Sigmoid colon (tissue), 6 donors: ENCODE measurements at regions not wholly inside any gene's neighbourhood (a gene's known extent, or its start where the extent isn't known, plus 50 kb on each side); places are given as distances from the start of the nearest gene placed in this dataset.

ENCODE experiments used
- DNase-seq: peaks from one replicate; pipeline ENCODE4 v3.0.0-alpha.2; 2019
- H3K27ac ChIP-seq, 4 donors: fragments of 200-600 bp; sonication (generic); one replicate each; pipeline ENCODE4 v1.5.1; 2016 to 2019; ENCODE audit warnings: mild to moderate bottlenecking in 1 of 4
- H3K27me3 ChIP-seq, 3 donors: fragments of 200-600 bp; sonication (generic); one replicate each; pipeline ENCODE4 v1.5.1; 2019; ENCODE audit warnings: mild to moderate bottlenecking in 1 of 3
- H3K36me3 ChIP-seq, 4 donors: fragments of 200-600 bp; sonication (generic); one replicate each; pipeline ENCODE4 v1.5.1; 2016 to 2019
- H3K4me1 ChIP-seq, 4 donors: fragments of 200-600 bp; sonication (generic); one replicate each; pipeline ENCODE4 v1.5.1; 2017 to 2019
- H3K4me3 ChIP-seq, 4 donors: fragments of 200-600 bp; sonication (generic); one replicate each; pipeline ENCODE4 v1.5.1; 2017 to 2019; ENCODE audit warnings: mild to moderate bottlenecking in 2 of 4, moderate library complexity in 1 of 4
- H3K9me3 ChIP-seq, 4 donors: fragments of 200-600 bp in 3 of 4; sonication (generic) in 3 of 4; one replicate each; pipeline versions ENCODE4 v1.5.1 to v1.6.1; 2013 to 2019
- EP300 ChIP-seq, 4 donors: sonication (generic); formaldehyde crosslinking; IDR thresholded peaks; one replicate each; pipeline ENCODE4 v1.6.1; 2017; ENCODE audit warnings: antibody characterized with exemption in 4 of 4
- POLR2A ChIP-seq, 2 donors: fragments of 450-650 bp; IDR thresholded peaks; one replicate each; pipeline ENCODE4 v1.6.1; 2016; ENCODE audit warnings: antibody characterized with exemption in 2 of 2, mild to moderate bottlenecking in 2 of 2, moderate library complexity in 2 of 2
- POLR2AphosphoS5 ChIP-seq, 4 donors: sonication (generic); formaldehyde crosslinking; IDR thresholded peaks; one replicate each; pipeline ENCODE4 v1.6.1; 2017; ENCODE audit warnings: antibody characterized with exemption in 4 of 4
- WGBS, 2 donors: extraction: QIAGEN DNeasy Blood & Tissue Kit; methylation state at CpG; one replicate each; pipeline ENCODE4 v1.1.7; 2013; 5-methylcytosine and 5-hydroxymethylcytosine counted together
- intact Hi-C: fragments of 100-400 bp; cut with DNase I; formaldehyde crosslinking; loops from one replicate; pipeline ENCODE4 v1.15.1; 2023
- TF ChIP-seq, protein P1 (sequence below), 4 experiments: fragments of 450-650 bp in 3 of 4; fragments of 200-600 bp in 1 of 4; IDR thresholded peaks; one replicate each; pipeline ENCODE4 v1.5.1; 2016 to 2019; ENCODE audit warnings: antibody characterized with exemption in 4 of 4, mild to moderate bottlenecking in 3 of 4, moderate library complexity in 2 of 4
- donor health status: healthy with polysubstance abuse.
- donor health status: healthy.

- intact Hi-C loops, result no loop called here
- Histone ChIP-seq H3K9me3 (no peaks in the 10 kb centered on the region), H3K4me3 (no peak overlapping the region), H3K36me3 (no peaks in the 10 kb centered on the region), H3K27ac (no peak overlapping the region), H3K27me3 (no peaks in the 10 kb centered on the region), H3K4me1 (peaks cover 0 to 2% (median under 1%) of the 10 kb centered on the region in 4 donors)
- WGBS, 2 donors, result 83 to 89% methylated on average over 37 of the region's 37 CpGs
- peak; percentile 61 for DNase-seq
- TF ChIP-seq POLR2AphosphoS5 (IDR thresholded peaks at IDR 0.05) (no peak), EP300 (IDR thresholded peaks at IDR 0.05) (no peak), POLR2A (IDR thresholded peaks at IDR 0.05) (no peak)
- TF ChIP-seq, protein P1, sequence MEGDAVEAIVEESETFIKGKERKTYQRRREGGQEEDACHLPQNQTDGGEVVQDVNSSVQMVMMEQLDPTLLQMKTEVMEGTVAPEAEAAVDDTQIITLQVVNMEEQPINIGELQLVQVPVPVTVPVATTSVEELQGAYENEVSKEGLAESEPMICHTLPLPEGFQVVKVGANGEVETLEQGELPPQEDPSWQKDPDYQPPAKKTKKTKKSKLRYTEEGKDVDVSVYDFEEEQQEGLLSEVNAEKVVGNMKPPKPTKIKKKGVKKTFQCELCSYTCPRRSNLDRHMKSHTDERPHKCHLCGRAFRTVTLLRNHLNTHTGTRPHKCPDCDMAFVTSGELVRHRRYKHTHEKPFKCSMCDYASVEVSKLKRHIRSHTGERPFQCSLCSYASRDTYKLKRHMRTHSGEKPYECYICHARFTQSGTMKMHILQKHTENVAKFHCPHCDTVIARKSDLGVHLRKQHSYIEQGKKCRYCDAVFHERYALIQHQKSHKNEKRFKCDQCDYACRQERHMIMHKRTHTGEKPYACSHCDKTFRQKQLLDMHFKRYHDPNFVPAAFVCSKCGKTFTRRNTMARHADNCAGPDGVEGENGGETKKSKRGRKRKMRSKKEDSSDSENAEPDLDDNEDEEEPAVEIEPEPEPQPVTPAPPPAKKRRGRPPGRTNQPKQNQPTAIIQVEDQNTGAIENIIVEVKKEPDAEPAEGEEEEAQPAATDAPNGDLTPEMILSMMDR (IDR thresholded peaks at IDR 0.05), result no peak
Observed at GRCh38 chr16:85430523-85431421, 182.3 kb upstream of the GSE1 start.

DNA sequence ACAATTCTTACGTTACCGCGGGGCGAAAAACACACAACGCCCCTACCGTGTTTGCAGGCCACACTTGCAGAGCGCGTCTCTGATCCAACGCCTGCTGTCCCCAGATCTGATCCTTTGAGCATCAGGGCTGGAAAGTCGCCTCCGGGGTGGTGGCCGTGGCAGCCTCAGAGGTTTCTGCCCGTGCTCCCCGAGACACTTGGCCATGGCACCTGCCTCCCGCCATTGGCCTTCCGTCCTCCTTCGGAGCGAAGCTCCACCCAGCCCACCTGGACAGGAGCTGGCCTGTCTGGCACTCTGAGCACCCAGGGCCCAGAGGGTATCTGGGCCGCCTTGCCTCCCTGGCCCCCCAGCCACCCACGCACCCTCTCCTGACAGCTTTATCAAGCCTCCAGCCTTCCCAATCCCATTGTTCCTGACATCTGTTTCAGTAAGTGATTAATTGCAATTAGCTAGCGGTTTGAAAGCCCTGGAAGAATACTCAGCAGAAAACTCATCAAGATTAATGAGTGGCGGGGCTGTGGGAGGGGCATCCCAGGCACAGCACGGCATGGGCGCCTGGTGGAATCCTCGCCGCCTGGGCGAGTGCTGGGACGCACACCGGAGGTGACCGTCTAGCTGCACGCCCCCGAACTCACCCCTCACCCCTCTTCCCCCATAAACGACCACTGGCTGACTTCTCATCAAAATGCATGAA, 181.5 kb upstream of the GSE1 start:
- Histone ChIP-seq H3K27me3 (no peaks in the 10 kb centered on the region), H3K36me3 (no peaks in the 10 kb centered on the region), H3K9me3 (no peaks in the 10 kb centered on the region), H3K4me1 (peaks cover 0 to 10% (median 9%) of the 10 kb centered on the region in 4 donors), H3K27ac (no peak overlapping the region), H3K4me3 (no peak overlapping the region)
- intact Hi-C loops, result no loop called here
- 93% methylated on average over 33 of the region's 33 CpGs for WGBS, 2 donors
- no peak for TF ChIP-seq POLR2AphosphoS5 (IDR thresholded peaks at IDR 0.05)
- TF ChIP-seq, protein P1 (IDR thresholded peaks at IDR 0.05), result no peak
- no peak for TF ChIP-seq POLR2A (IDR thresholded peaks at IDR 0.05)
- peak; percentile 53 for DNase-seq

DNA sequence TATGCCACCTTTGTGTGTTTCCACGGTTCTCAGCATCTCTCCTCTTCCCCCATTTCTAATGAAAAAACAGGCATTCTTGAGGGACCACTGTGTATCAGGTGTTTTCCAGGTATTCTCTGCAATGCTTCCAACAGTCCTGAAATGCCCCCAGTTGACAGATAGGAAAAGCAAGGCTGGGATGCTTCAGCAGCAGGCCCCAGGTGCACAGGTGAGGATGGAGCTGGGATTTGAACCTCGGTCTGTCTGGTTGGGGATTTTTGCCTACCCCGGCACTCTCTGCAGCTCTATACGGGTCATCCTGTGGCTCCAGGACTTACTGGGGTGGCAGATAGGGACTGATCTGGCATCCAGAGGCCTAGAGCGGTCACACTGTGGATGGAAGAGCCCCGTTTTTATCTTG, 180.5 kb upstream of the GSE1 start:
- Histone ChIP-seq H3K4me1 (peaks cover 0 to 21% (median 19%) of the 10 kb centered on the region in 4 donors), H3K36me3 (no peaks in the 10 kb centered on the region), H3K27me3 (no peaks in the 10 kb centered on the region), H3K9me3 (no peaks in the 10 kb centered on the region), H3K4me3 (no peak overlapping the region), H3K27ac (no peak overlapping the region)
- intact Hi-C loops, result no loop called here
- WGBS, 2 donors, result 90 to 93% methylated on average over 6 of the region's 6 CpGs
- TF ChIP-seq EP300 (IDR thresholded peaks at IDR 0.05) (no peak), POLR2AphosphoS5 (IDR thresholded peaks at IDR 0.05) (no peak), POLR2A (IDR thresholded peaks at IDR 0.05) (no peak)
- TF ChIP-seq, protein P1 (IDR thresholded peaks at IDR 0.05), result no peak
- no peak for DNase-seq

GRCh38 chr16:85433477-85433876, 179.6 kb upstream of the GSE1 start:
- Histone ChIP-seq H3K27ac (no peak overlapping the region), H3K27me3 (no peaks in the 10 kb centered on the region), H3K4me3 (no peak overlapping the region), H3K36me3 (no peaks in the 10 kb centered on the region), H3K9me3 (no peaks in the 10 kb centered on the region), H3K4me1 (peaks cover 0 to 22% (median 21%) of the 10 kb centered on the region in 4 donors)
- no peak for DNase-seq
- whole genome bisulfite sequencing, 2 donors, result 91% methylated on average over 1 of the region's 1 CpG
- intact Hi-C loops, result no loop called here
- no peak for TF ChIP-seq POLR2AphosphoS5 (IDR thresholded peaks at IDR 0.05)
- no peak for TF ChIP-seq POLR2A (IDR thresholded peaks at IDR 0.05)

DNA sequence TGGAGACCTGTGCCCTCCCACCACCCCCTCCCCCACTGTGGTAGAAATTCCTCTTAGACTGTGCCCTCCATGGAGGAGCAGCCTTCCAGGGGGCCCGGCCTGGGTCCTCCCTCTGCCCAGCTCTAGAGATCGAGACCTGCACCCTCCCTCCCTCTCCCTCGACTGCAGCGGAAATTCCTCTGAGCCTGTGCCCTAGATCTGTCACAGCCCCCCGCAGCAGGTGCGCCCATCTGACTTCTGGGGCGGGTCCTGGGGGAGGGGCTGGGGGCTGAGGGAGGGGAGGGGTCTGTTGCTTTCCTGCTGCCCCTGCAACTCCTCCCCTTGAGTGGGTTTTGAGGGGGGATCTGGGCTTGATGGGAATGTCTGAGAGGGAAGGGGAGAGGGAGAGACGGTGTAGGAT, 177.8 kb upstream of the GSE1 start:
- Histone ChIP-seq H3K4me1 (peaks cover 0 to 22% (median 21%) of the 10 kb centered on the region in 4 donors), H3K27ac (no peak overlapping the region), H3K9me3 (no peaks in the 10 kb centered on the region), H3K27me3 (no peaks in the 10 kb centered on the region), H3K36me3 (no peaks in the 10 kb centered on the region), H3K4me3 (no peak overlapping the region)
- WGBS, 2 donors, result 71 to 77% methylated on average over 8 of the region's 8 CpGs
- no peak for TF ChIP-seq POLR2AphosphoS5 (IDR thresholded peaks at IDR 0.05)
- TF ChIP-seq, protein P1 (IDR thresholded peaks at IDR 0.05), result no peak
- TF ChIP-seq POLR2A (IDR thresholded peaks at IDR 0.05), result no peak
- no peak for TF ChIP-seq EP300 (IDR thresholded peaks at IDR 0.05)
- DNase-seq, result no peak
- intact Hi-C loops, result no loop called here
